Activated B cell treated with CpG ODN at 0.5 μM for 24 hours (primary cell): ENCODE measurements at regions not wholly inside any gene's neighbourhood (a gene's known extent, or its start where the extent isn't known, plus 50 kb on each side); places are given as distances from the start of the nearest gene placed in this dataset.

Source experiments
- ATAC-seq: fragments of 200-7000 bp; cut with Tn5 transposase; one replicate; pipeline ENCODE4 v1.10.0; 2021; ENCODE audit warnings: low read depth, mild to moderate bottlenecking, moderate library complexity
- CTCF ChIA-PET: fragments of 350-600 bp; sonication (Branson Sonifier 250); formaldehyde crosslinking; loops from one replicate; lab custom pipeline; 2021; ENCODE audit warnings: antibody characterized with exemption; lab: Charles Lee
- POLR2A ChIA-PET: fragments of 350-600 bp; sonication (Branson Sonifier 250); formaldehyde crosslinking; loops from one replicate; lab custom pipeline; 2021; ENCODE audit warnings: antibody characterized with exemption; lab: Charles Lee
- DNase-seq: peaks from one replicate; pipeline ENCODE4 v3.0.0; 2022
- H3K27ac Mint-ChIP-seq: one replicate; pipeline ENCODE4 v1.8.0; 2020; ENCODE audit warnings: mixed read lengths
- H3K27me3 Mint-ChIP-seq: one replicate; pipeline ENCODE4 v1.8.0; 2021; ENCODE audit warnings: mixed read lengths
- H3K36me3 Mint-ChIP-seq: one replicate; pipeline ENCODE4 v1.8.0; 2021; ENCODE audit warnings: low read depth, mixed read lengths
- H3K4me1 Mint-ChIP-seq: one replicate; pipeline ENCODE4 v1.8.0; 2021; ENCODE audit warnings: mixed read lengths
- H3K4me3 Mint-ChIP-seq: one replicate; pipeline ENCODE4 v1.8.0; 2020; ENCODE audit warnings: mild to moderate bottlenecking, mixed read lengths
- H3K9me3 Mint-ChIP-seq: one replicate; pipeline ENCODE4 v1.8.0; 2020; ENCODE audit warnings: mixed read lengths
- intact Hi-C: fragments of 100-400 bp; cut with micrococcal nuclease; formaldehyde crosslinking; loops from one replicate; pipeline ENCODE4 v1.15.1; 2024
- TF ChIP-seq, protein P1 (sequence below): fragments of 200-600 bp; IDR thresholded peaks from one replicate; pipeline ENCODE4 v1.8.0; 2022; ENCODE audit warnings: antibody characterized with exemption, mild to moderate bottlenecking

- ChIA-PET POLR2A (no interaction called here), CTCF (no interaction called here)
- intact Hi-C loops: no loop called here
- no peak overlapping the region for H3K27ac Mint-ChIP-seq
- H3K4me1 Mint-ChIP-seq: no peaks in the 10 kb centered on the region
- DNase-seq (no peak), ATAC-seq (no peak)
- H3K36me3 Mint-ChIP-seq: no peaks in the 10 kb centered on the region
- H3K9me3 Mint-ChIP-seq: no peaks in the 10 kb centered on the region
- TF ChIP-seq, protein P1, sequence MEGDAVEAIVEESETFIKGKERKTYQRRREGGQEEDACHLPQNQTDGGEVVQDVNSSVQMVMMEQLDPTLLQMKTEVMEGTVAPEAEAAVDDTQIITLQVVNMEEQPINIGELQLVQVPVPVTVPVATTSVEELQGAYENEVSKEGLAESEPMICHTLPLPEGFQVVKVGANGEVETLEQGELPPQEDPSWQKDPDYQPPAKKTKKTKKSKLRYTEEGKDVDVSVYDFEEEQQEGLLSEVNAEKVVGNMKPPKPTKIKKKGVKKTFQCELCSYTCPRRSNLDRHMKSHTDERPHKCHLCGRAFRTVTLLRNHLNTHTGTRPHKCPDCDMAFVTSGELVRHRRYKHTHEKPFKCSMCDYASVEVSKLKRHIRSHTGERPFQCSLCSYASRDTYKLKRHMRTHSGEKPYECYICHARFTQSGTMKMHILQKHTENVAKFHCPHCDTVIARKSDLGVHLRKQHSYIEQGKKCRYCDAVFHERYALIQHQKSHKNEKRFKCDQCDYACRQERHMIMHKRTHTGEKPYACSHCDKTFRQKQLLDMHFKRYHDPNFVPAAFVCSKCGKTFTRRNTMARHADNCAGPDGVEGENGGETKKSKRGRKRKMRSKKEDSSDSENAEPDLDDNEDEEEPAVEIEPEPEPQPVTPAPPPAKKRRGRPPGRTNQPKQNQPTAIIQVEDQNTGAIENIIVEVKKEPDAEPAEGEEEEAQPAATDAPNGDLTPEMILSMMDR: no peak
- H3K27me3 Mint-ChIP-seq: no peaks in the 10 kb centered on the region
- H3K4me3 Mint-ChIP-seq: no peak overlapping the region
These were observed 367.8 kb downstream of the EMP1 start for GRCh38 chr12:13564266-13564810.

DNA sequence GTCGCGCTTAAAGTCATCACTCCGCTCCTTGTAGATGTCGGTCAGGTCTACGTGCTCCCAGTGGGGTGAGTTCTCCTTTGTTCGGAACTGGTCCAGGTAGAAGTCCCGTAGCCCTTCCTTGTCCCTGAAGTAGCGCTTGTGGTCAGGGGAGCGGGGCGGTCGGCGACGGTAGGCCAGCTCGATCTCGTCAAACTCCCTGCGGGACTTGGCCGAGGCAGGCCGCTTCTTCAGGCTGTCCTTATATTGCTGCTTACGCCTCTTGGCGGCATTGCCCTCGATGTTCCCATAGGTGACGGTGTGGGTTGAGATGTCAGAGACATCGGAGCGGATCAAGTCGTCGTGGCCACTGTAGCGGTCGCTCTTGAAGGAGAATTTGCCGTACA lies 367.2 kb downstream of the EMP1 start:
- ATAC-seq: no peak
- POLR2A ChIA-PET: no interaction called here
- TF ChIP-seq, protein P1: no peak

DNA sequence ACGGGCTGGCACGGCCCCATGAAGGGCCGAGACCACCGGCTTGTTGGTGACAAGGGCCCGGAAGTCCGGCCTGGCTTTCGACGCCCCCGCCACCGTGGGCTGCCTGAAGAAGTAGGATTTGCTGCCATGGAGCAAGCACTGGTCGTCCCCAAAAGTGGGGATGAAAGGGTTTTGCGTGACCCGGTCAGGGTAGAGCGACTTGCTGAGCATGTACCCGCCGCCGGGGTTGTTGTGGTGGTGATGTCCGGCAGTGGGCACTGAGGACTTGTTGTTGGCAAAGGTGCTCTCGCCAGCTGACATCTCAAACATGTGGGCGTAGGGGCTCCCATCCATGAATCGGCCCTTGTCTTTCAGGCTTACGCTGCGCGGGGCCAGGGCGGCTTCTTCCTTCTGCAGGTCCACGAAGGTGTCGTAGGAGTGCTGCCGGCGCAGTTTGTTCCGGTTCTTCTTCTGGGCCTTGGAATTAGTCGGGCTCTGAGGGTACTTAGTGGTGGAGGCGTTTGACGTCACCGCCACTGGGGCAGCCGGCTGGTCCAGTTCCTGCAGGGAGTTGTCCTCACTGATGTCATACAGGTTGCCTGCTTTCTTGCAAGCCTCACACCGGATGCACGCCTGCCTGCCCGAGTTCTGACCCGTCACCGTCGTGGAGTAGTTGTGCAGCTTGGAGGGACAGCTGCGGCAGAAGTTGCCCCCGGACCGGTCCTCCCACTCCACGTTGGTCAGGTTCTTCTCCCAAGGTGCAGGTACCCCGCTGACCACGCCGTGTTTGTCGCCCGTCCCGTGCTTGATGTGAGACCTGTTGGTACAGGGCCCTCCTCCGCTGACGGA lies 366.6 kb downstream of the EMP1 start:
- TF ChIP-seq, protein P1: no peak

More for the DNA sequence above, 367.2 kb downstream of the EMP1 start:
- Mint-ChIP-seq H3K36me3 (no peaks in the 10 kb centered on the region), H3K4me3 (no peak overlapping the region), H3K9me3 (no peaks in the 10 kb centered on the region), H3K27me3 (no peaks in the 10 kb centered on the region), H3K27ac (no peak overlapping the region), H3K4me1 (no peaks in the 10 kb centered on the region)
- intact Hi-C loops: no loop called here
- no peak for DNase-seq
- CTCF ChIA-PET: no interaction called here

GRCh38 chr12:13561923-13562322 lies 365.4 kb downstream of the EMP1 start:
- Mint-ChIP-seq H3K9me3 (no peaks in the 10 kb centered on the region), H3K4me1 (no peaks in the 10 kb centered on the region), H3K27ac (no peak overlapping the region), H3K36me3 (no peaks in the 10 kb centered on the region), H3K4me3 (no peak overlapping the region), H3K27me3 (no peaks in the 10 kb centered on the region)
- POLR2A ChIA-PET: no interaction called here
- CTCF ChIA-PET: no interaction called here
- ATAC-seq: no peak
- intact Hi-C loops: no loop called here
- TF ChIP-seq, protein P1: no peak
- no peak for DNase-seq

More for the DNA sequence above, 366.6 kb downstream of the EMP1 start:
- no peak for DNase-seq
- Mint-ChIP-seq H3K4me1 (no peaks in the 10 kb centered on the region), H3K4me3 (no peak overlapping the region), H3K27ac (no peak overlapping the region), H3K36me3 (no peaks in the 10 kb centered on the region), H3K9me3 (no peaks in the 10 kb centered on the region), H3K27me3 (no peaks in the 10 kb centered on the region)
- POLR2A ChIA-PET: no interaction called here
- intact Hi-C loops: no loop called here
- no peak for ATAC-seq
- CTCF ChIA-PET: no interaction called here

DNA sequence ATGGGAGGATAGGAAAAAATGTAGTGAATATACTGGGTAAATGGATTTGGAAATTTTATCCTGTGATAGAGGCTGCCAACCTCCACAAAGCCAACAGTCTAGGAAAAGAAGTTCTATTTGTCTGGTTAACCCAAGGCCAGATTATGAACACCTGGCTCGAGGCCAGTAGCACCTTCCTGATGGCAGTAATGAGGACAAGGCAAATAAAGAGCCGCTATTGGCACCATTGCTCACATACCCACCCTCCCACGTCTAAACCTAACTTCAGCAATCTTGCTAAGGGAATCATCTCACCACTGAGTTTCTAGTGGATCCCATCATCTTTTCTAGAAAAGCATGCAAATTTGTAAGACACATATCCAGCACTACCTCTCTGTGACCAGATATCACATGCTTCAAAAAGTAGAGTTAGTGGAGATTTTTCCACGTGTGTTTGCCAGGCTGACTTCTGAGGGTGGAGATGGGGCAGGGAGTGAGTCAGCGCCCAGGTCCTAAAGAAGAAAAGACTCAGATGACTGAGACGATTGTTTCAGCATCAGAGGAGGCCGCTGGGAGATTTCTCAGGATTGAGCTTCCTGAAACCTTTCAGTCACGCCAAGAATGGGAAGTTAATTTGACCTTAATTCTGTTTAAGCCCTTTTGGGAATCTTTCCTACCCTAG lies 362.9 kb downstream of the EMP1 start:
- H3K4me1 Mint-ChIP-seq: no peaks in the 10 kb centered on the region
- no peak overlapping the region for H3K27ac Mint-ChIP-seq
- ATAC-seq (no peak), DNase-seq (no peak)
- TF ChIP-seq, protein P1: no peak
- H3K9me3 Mint-ChIP-seq: no peaks in the 10 kb centered on the region
- ChIA-PET CTCF (no interaction called here), POLR2A (no interaction called here)
- no peak overlapping the region for H3K4me3 Mint-ChIP-seq
- no peaks in the 10 kb centered on the region for H3K36me3 Mint-ChIP-seq
- intact Hi-C loops: no loop called here
- H3K27me3 Mint-ChIP-seq: no peaks in the 10 kb centered on the region
